GM18870 (cell line): ENCODE measurements at regions not wholly inside any gene's neighbourhood (a gene's known extent, or its start where the extent isn't known, plus 50 kb on each side); places are given as distances from the start of the nearest gene placed in this dataset.
"Not testable (repeated sequence)": the region's sequence is repeated elsewhere in the genome, so short reads cannot be mapped to it uniquely, and the experiment has no call there.

Source experiments
- ATAC-seq: cut with Tn5 transposase; IDR thresholded peaks from one replicate; pipeline ENCODE4 v1.9.1; 2021; ENCODE audit warnings: moderate library complexity; ENCODE audit not compliant: unreplicated experiment

GRCh38 chr5:102554082-102554481 is 55.3 kb upstream of the SLCO6A1 start:
- no peak for ATAC-seq

GRCh38 chr5:102554728-102555127 is 55.9 kb upstream of the SLCO6A1 start:
- ATAC-seq = peak; percentile 64

- peak; percentile 52 for ATAC-seq
Observed at GRCh38 chr5:102561894-102562760, 63.3 kb upstream of the SLCO6A1 start.

GRCh38 chr5:102570747-102571146 is 71.9 kb upstream of the SLCO6A1 start:
- ATAC-seq = no peak

DNA sequence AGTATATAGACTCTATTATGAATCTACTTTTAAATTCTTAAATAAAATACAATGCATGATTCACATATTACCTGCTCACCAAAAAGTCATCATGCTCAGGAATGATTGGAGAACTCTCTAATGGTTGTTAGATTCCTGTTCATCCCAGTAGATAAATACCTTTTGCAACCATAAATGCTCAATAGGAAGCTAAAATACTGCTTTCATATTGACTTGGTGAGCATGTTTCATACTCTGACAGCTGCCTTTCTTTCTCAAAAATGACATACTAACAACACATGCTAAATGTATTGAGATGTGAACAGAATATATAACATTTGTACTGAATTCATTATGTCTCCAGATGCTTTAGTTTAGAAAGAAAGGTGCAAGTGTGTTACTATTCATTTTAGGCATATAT is 79.6 kb upstream of the SLCO6A1 start:
- ATAC-seq = no peak

- no peak for ATAC-seq
Observed at GRCh38 chr5:102579379-102579778, 80.6 kb upstream of the SLCO6A1 start.

DNA sequence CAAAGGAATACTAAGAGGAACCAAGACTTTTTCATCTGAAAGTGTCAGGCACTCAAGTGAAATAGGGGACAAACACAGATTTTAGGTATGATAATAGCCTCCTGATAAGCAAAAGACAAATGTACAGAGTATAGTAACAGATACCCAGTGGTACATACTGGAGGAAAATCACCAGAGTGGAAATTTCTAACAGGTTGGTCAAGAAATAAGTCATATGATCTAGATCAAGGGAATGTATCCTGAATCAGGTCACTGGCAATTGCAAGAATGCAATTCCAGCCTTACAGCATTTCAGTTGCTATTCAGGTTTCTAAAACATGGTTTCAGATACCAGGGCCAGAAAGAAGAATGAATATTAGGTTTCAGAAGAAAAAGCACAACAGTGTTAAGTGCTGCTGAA is 82.2 kb upstream of the SLCO6A1 start:
- ATAC-seq = no peak

GRCh38 chr5:102582696-102583095 is 83.9 kb upstream of the SLCO6A1 start:
- no peak for ATAC-seq

DNA sequence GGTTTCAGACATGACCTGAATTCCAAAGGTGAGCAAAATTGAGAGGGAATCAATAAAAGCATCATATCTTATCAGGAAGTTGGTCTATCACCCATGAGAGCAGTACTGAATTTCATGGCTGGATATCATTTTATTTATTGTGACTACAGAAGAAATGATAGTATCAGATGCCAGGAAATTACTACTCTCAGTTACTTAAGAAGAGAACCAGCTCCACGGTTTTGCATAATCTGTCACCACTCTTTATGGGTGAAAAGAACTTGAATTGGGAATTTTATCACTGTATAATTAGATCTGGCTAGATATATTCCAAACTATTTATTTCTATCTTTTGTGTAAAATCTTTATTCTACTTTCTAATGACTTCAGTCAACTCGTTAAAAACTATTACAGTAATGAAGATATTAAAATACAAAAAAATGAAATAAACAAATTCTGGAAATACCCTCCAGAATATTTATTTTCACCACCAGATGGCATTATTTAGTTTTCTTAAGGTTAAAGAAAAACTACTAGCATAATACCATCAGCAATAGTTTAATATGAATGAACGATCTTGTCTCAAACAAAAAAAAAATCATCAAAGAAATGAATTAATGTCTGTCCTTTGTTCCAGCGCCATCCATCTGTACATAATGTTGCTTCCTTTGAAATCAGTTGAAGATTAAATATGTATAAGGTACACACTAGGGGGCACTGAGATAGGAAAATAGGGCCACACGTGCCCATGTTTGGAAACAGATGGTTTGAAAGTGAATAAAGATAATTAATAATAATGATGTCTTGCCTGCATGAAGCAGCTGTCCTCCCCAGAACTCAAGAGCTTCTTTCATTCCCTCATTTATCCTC is 84.7 kb upstream of the SLCO6A1 start:
- peak; percentile 41 for ATAC-seq

- no peak for ATAC-seq
Observed at GRCh38 chr5:102589661-102590060, 90.9 kb upstream of the SLCO6A1 start.

- no peak for ATAC-seq
Observed at GRCh38 chr5:102590467-102590866, 91.7 kb upstream of the SLCO6A1 start.

DNA sequence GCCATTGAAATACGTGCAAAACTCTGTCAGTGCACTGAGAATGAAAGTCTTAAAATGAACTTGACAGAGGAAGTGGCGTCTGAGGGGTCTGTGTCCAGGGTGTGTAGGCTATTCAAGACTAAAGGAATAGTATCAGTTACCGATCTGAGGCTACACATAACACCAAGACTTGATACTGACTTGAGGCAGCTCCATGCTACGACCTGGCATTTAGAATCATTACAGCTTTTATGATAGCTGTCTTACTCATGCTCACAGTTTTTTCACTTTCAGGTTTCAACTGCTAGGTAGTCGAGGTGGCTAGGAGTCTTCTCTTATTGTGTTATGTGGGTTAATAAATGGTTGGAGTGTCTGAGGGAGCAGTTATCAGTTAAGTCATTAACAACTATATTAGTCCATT is 92.8 kb upstream of the SLCO6A1 start:
- peak; percentile 86 for ATAC-seq

DNA sequence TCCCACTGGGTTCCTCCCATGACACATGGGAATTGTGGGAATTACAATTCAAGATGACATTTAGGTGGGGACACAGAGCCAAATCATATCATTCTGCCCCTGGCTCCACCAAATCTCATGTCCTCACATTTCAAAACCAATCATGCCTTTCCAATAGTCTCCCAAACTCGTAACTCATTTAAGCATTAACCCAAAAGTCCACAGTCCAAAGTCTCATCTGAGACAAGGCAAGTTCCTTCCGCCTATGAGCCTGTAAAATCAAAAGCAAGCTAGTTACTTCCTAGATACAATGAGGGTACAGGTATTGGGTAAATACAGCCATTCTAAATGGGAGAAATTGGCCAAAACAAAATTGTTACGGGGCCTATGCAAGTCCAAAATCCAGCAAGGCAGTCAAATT is 93.8 kb upstream of the SLCO6A1 start:
- not testable (repeated sequence) for ATAC-seq

DNA sequence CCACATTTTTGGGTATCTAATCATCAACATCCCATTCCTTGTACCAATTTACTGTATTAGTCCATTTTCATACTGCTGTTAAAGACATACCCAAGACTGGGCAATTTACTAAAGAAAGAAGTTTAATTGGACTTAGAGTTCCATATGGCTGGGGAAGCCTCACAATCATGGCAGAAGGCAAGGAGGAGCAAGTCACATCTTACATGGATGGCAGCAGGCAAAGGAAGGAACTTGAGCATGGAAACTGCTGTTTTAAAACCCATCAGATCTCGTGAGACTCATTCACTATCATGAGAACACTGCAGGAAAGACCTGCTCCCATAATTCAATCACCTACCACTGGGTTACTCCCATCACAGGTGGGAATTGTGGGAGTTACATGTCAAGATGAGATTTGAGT is 95.4 kb upstream of the SLCO6A1 start:
- ATAC-seq = no peak

DNA sequence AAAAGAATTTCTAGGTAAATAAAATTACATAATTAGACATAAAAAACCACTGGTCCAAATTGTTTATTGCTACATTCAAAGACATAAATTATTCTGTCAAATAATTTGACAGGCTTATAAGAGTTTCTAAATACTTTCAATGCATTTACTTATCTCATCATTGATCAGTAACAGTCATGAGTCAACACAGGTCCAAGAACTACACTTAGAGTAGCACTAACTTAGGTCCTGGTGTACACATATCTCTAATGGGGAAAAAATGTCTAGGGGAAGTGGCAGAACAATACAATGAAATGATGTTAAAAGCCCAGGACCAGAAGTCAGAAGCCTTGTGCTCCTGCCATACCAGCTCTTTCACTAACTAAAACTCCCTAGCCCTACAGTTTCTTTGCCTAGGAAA is 96.5 kb upstream of the SLCO6A1 start:
- ATAC-seq = no peak

- ATAC-seq = peak; percentile 68
Observed at GRCh38 chr5:102596113-102596512, 97.3 kb upstream of the SLCO6A1 start.

GRCh38 chr5:102596951-102597350 is 98.2 kb upstream of the SLCO6A1 start:
- no peak for ATAC-seq

GRCh38 chr5:102599289-102599688 is 100.5 kb upstream of the SLCO6A1 start:
- no peak for ATAC-seq

DNA sequence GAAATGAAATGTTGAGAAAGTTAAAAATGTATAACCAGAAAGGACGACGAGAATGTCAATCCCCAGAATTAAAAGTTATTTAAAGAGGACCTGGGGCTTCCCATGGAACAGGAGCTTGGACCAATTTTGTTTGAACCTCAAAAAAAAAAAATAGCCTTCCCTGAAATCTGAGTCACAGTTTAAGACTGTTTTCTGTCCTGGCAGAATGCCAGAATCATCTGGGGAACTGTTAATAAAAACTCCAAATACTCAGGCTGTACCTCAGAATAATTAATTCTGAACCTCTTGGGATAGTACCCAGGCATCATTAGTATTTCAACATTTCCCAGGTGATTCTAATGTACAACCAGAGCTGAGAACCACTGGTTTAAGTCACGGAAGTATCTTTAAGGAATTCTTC is 102.2 kb upstream of the SLCO6A1 start:
- no peak for ATAC-seq

- ATAC-seq = no peak
Observed at GRCh38 chr5:102603670-102604069, 104.9 kb upstream of the SLCO6A1 start.

DNA sequence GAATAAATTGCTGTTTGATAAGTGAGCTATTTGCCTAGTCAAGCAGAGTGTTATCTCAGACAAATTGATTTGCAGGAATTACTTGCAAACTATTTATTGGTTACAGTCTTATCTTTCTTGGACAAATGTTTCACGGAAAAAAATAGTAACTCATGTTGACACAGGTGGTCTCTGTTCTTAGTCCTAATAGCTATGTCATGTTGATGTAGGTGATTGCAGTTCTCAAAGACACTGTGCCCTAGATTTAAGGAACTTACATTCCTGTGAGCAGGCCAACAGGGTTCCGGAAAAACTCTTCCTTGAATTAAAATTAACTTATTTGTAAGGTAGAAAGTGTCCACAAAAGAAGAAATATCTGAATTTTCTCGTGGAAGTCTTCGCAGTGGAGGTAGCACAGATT is 109.6 kb upstream of the SLCO6A1 start:
- no peak for ATAC-seq

GRCh38 chr5:102611312-102611711 is 112.5 kb upstream of the SLCO6A1 start:
- ATAC-seq = no peak
